IMR-90 (cell line): ENCODE measurements at regions not wholly inside any gene's neighbourhood (a gene's known extent, or its start where the extent isn't known, plus 50 kb on each side); places are given as distances from the start of the nearest gene placed in this dataset.

ENCODE experiments used
- ATAC-seq: fragments of 200-7000 bp; cut with Tn5 transposase; 2 replicates; pipeline ENCODE4 v1.9.1; 2020; ENCODE audit warnings: low read depth, mild to moderate bottlenecking, moderate library complexity
- BruUV-seq: library from RNA; stranded (reverse); fragments of 400-500 nt; replicated peaks from 2 replicates; lab custom pipeline; 2021; lab: Mats Ljungman, UMichigan
- CTCF ChIA-PET: fragments of 300-600 bp; formaldehyde crosslinking; extraction: SDS; loops from one replicate; lab custom pipeline; 2021; ENCODE audit warnings: antibody characterized with exemption; lab: Yijun Ruan, JAX
- POLR2A ChIA-PET: fragments of 300-600 bp; sonication (Branson Sonifier 250); formaldehyde crosslinking; loops from one replicate; lab custom pipeline; 2022; ENCODE audit warnings: antibody characterized with exemption; ENCODE audit not compliant: unreplicated experiment; lab: Charles Lee
- DNase-seq: peaks from one replicate; pipeline ENCODE4 v3.0.0; 2013
- H2AFZ ChIP-seq: replicated peaks from 2 replicates; pipeline ENCODE3; 2013; ENCODE audit warnings: low read length, mild to moderate bottlenecking; ENCODE audit not compliant: poor library complexity
- H2AK5ac ChIP-seq: 2 replicates; pipeline ENCODE4 v1.6.1; 2013; ENCODE audit warnings: low read depth, low read length, inconsistent platforms
- H2AK9ac ChIP-seq: replicated peaks from 2 replicates; pipeline ENCODE3; 2013; ENCODE audit warnings: mild to moderate bottlenecking, low read depth, low read length, moderate library complexity; ENCODE audit not compliant: poor library complexity
- H2BK120ac ChIP-seq: 2 replicates; pipeline ENCODE4 v1.6.1; 2013; ENCODE audit warnings: low read depth, low read length, inconsistent platforms
- H2BK15ac ChIP-seq: 3 replicates; pipeline ENCODE4 v1.6.1; 2013; ENCODE audit warnings: low read depth, low read length, inconsistent platforms
- H2BK20ac ChIP-seq: 2 replicates; pipeline ENCODE4 v1.6.1; 2013; ENCODE audit warnings: low read depth, mild to moderate bottlenecking, inconsistent platforms, low read length, moderate library complexity
- H2BK5ac ChIP-seq: 2 replicates; pipeline ENCODE4 v1.6.1; 2013; ENCODE audit warnings: mild to moderate bottlenecking, low read depth, low read length, inconsistent platforms; ENCODE audit not compliant: poor library complexity, severe bottlenecking
- H3K14ac ChIP-seq: replicated peaks from 2 replicates; pipeline ENCODE4 v1.6.1; 2013; ENCODE audit warnings: low read depth, low read length, inconsistent platforms
- H3K18ac ChIP-seq: 2 replicates; pipeline ENCODE4 v1.6.1; 2013; ENCODE audit warnings: low read depth, low read length, control low read depth
- H3K23ac ChIP-seq: 2 replicates; pipeline ENCODE4 v1.6.1; 2013; ENCODE audit warnings: low read depth, low read length, inconsistent platforms
- H3K27ac ChIP-seq: 2 replicates; pipeline ENCODE4 v1.5.1; 2013; ENCODE audit warnings: mild to moderate bottlenecking, control low read depth, low read length; ENCODE audit not compliant: insufficient read depth
- H3K27me3 ChIP-seq: 2 replicates; pipeline ENCODE4 v1.6.1; 2013; ENCODE audit warnings: low read length; ENCODE audit not compliant: control insufficient read depth, insufficient read depth
- H3K36me3 ChIP-seq: 2 replicates; pipeline ENCODE4 v1.6.1; 2013; ENCODE audit warnings: low read length, mixed read lengths; ENCODE audit not compliant: control insufficient read depth, insufficient read depth
- H3K4ac ChIP-seq: 2 replicates; pipeline ENCODE4 v1.6.1; 2013; ENCODE audit warnings: low read depth, low read length, inconsistent platforms
- H3K4me1 ChIP-seq: 2 replicates; pipeline ENCODE4 v1.6.1; 2013; ENCODE audit warnings: low read length, mixed read lengths; ENCODE audit not compliant: control insufficient read depth, insufficient read depth
- H3K4me2 ChIP-seq: 2 replicates; pipeline ENCODE4 v1.6.1; 2013; ENCODE audit warnings: low read depth, mild to moderate bottlenecking, control low read depth, low read length, moderate library complexity
- H3K4me3 ChIP-seq: 2 replicates; pipeline ENCODE4 v1.5.1; 2013; ENCODE audit warnings: low read depth, mild to moderate bottlenecking, control low read depth, low read length, moderate library complexity; ENCODE audit not compliant: insufficient read depth
- H3K56ac ChIP-seq: 2 replicates; pipeline ENCODE4 v1.6.1; 2013; ENCODE audit warnings: low read length, inconsistent platforms; ENCODE audit not compliant: insufficient read depth; ENCODE audit errors: extremely low read depth
- H3K79me1 ChIP-seq, 2 experiments: 2 replicates each; pipeline ENCODE4 v1.6.1; 2013; ENCODE audit warnings: low read length in 2 of 2, inconsistent platforms in 1 of 2, low read depth in 1 of 2
- H3K9ac ChIP-seq: 2 replicates; pipeline ENCODE4 v1.6.1; 2013; ENCODE audit warnings: low read depth, low read length, control low read depth
- H3K9me1 ChIP-seq: 2 replicates; pipeline ENCODE4 v1.6.1; 2013; ENCODE audit warnings: low read length, inconsistent platforms; ENCODE audit not compliant: insufficient read depth
- H3K9me3 ChIP-seq: 2 replicates; pipeline ENCODE4 v1.6.1; 2013; ENCODE audit warnings: low read length; ENCODE audit not compliant: control insufficient read depth, insufficient read depth
- H4K20me1 ChIP-seq: 2 replicates; pipeline ENCODE4 v1.6.1; 2013; ENCODE audit warnings: low read length, inconsistent platforms; ENCODE audit not compliant: insufficient read depth
- H4K5ac ChIP-seq: 2 replicates; pipeline ENCODE4 v1.6.1; 2013; ENCODE audit warnings: mild to moderate bottlenecking, low read depth, low read length, control low read depth
- H4K8ac ChIP-seq, 2 experiments: 2 replicates each; pipeline ENCODE4 v1.6.1; 2013; ENCODE audit warnings: low read depth in 2 of 2, low read length in 2 of 2, control low read depth in 1 of 2, inconsistent platforms in 1 of 2
- H4K91ac ChIP-seq: 2 replicates; pipeline ENCODE4 v1.6.1; 2013; ENCODE audit warnings: low read depth, low read length, inconsistent platforms; ENCODE audit not compliant: insufficient read depth
- NFE2L2 ChIP-seq: fragments of 150-350 bp; IDR thresholded peaks from 2 replicates; pipeline ENCODE4 v1.6.1; 2016; ENCODE audit warnings: low read depth, mild to moderate bottlenecking, low read length
- RAD21 ChIP-seq: IDR thresholded peaks from 2 replicates; pipeline ENCODE4 v1.6.1; 2012; ENCODE audit warnings: low read length, improper control_type of control experiment
- RFX5 ChIP-seq: IDR thresholded peaks from 2 replicates; pipeline ENCODE4 v1.8.0; 2012; ENCODE audit warnings: low read depth, mild to moderate bottlenecking, low read length, moderate library complexity
- SMC3 ChIP-seq: fragments of 150-350 bp; IDR thresholded peaks from 2 replicates; pipeline ENCODE4 v1.6.1; 2016; ENCODE audit warnings: low read depth, mild to moderate bottlenecking, antibody characterized with exemption, low read length, moderate library complexity
- WGBS, 2 experiments: methylation state at CpG; one replicate each; pipeline versions ENCODE4 v1.1.5 to v1.1.7; 2013; ENCODE audit warnings: missing lambda C conversion rate in 2 of 2; ENCODE audit not compliant: insufficient read length in 1 of 2; ENCODE audit errors: extremely low coverage in 2 of 2; 5-methylcytosine and 5-hydroxymethylcytosine counted together
- dilution Hi-C: fragments of 300-500 bp; cut with HindIII; formaldehyde crosslinking; loops from one replicate; pipeline ENCODE4 v1.14.3; 2018; ENCODE audit warnings: low sequenced_read_pairs; ENCODE audit not compliant: unreplicated experiment
- in situ Hi-C: fragments of 300-500 bp; cut with MboI; formaldehyde crosslinking; loops from 3 replicates; pipeline ENCODE4 v1.14.3; 2019; ENCODE audit warnings: low sequenced_read_pairs, inconsistent platforms, mixed read lengths
- intact Hi-C: fragments of 100-400 bp; cut with micrococcal nuclease; formaldehyde crosslinking; loops from 2 replicates; pipeline ENCODE4 v1.10.0; 2022
- TF ChIP-seq, protein P1 (sequence below): fragments of 150-350 bp; IDR thresholded peaks from 2 replicates; pipeline ENCODE4 v1.6.1; 2016; ENCODE audit warnings: low read depth, mild to moderate bottlenecking, low read length, moderate library complexity, borderline replicate concordance

DNA sequence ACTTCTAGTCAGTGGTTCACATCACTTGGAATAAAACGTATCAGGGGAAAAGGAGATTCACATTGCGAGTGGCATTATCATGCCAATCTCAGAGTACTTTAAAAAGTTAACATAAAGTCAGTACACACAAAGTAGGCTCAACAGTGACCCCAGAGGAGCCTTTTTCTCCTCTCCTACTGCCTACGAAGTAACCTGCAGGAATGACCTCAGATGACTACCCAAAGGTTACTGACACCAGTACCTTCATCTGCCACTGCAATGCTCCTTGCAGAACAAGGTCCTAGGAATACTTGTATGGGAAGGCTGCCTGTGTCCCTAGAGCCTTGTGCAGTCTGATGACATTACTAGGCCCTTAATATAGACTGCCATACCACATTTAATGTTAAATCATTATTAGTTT, 389.8 kb upstream of the LYPLAL1 start:
- Histone ChIP-seq H2AFZ (peak overlapping the region; percentile 24), H3K14ac (no peak overlapping the region), H2BK15ac (no peak overlapping the region), H2BK5ac (no peak overlapping the region), H4K8ac (no peak overlapping the region), H3K27ac (no peak overlapping the region), H3K36me3 (no peaks in the 10 kb centered on the region), H3K23ac (no peak overlapping the region), H4K5ac (no peak overlapping the region), H2AK9ac (no peak overlapping the region), H3K9me1 (no peaks in the 10 kb centered on the region), H3K4me3 (no peak overlapping the region), H3K18ac (no peak overlapping the region), H3K4me1 (no peaks in the 10 kb centered on the region; the same call in 1 of the 2 replicates), H4K20me1 (no peaks in the 10 kb centered on the region), H2AK5ac (peak overlapping the region; percentile 13; the same call in 1 of the 2 replicates), H3K79me1 (no peaks in the 10 kb centered on the region), H3K27me3 (no peaks in the 10 kb centered on the region), H3K56ac (no peak overlapping the region), H2BK20ac (no peak overlapping the region), H3K4ac (no peak overlapping the region), H3K9ac (no peak overlapping the region), H3K4me2 (no peak overlapping the region), H2BK120ac (no peak overlapping the region), H4K91ac (no peak overlapping the region), H3K9me3 (no peaks in the 10 kb centered on the region)
- POLR2A ChIA-PET = no interaction called here
- TF ChIP-seq RAD21 = no peak
- no peak for TF ChIP-seq RFX5
- TF ChIP-seq, protein P1, sequence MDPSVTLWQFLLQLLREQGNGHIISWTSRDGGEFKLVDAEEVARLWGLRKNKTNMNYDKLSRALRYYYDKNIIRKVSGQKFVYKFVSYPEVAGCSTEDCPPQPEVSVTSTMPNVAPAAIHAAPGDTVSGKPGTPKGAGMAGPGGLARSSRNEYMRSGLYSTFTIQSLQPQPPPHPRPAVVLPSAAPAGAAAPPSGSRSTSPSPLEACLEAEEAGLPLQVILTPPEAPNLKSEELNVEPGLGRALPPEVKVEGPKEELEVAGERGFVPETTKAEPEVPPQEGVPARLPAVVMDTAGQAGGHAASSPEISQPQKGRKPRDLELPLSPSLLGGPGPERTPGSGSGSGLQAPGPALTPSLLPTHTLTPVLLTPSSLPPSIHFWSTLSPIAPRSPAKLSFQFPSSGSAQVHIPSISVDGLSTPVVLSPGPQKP = no peak
- no peak for TF ChIP-seq NFE2L2
- TF ChIP-seq SMC3 = no peak
- CTCF ChIA-PET = no interaction called here
- dilution Hi-C loops (no loop called here), intact Hi-C loops (no loop called here), in situ Hi-C loops (no loop called here)
- no TSS peak for BruUV-seq
- WGBS, 2 experiments = no CpG with 5 or more reads among the region's 3 CpGs
- DNase-seq (no peak), ATAC-seq (no peak)
